HEK293 (cell line): ENCODE measurements at regions not wholly inside any gene's neighbourhood (a gene's known extent, or its start where the extent isn't known, plus 50 kb on each side); places are given as distances from the start of the nearest gene placed in this dataset.

Experiments
- CTCF ChIA-PET: fragments of 350-600 bp; formaldehyde crosslinking; extraction: SDS; loops from one replicate; lab custom pipeline; 2021; ENCODE audit warnings: antibody characterized with exemption; lab: Yijun Ruan, JAX
- POLR2A ChIA-PET: fragments of 300-600 bp; formaldehyde crosslinking; extraction: SDS; loops from one replicate; lab custom pipeline; 2020; ENCODE audit warnings: antibody characterized with exemption, inconsistent platforms; lab: Yijun Ruan, JAX
- H3K27ac ChIP-seq: fragments of 200-500 bp; sonication (Bioruptor generic); 2 replicates; pipeline ENCODE4 v1.5.1; 2014; ENCODE audit warnings: low read depth, low read length, control low read depth, inconsistent platforms; ENCODE audit errors: extremely low read depth
- H3K36me3 ChIP-seq, 2 experiments: fragments of 200-500 bp in 1 of 2; sonication (Bioruptor generic) in 1 of 2; 1 replicate in 1 of 2; 2 replicates in 1 of 2; pipeline ENCODE4 v1.5.1; 2014 to 2017; ENCODE audit warnings: inconsistent platforms in 2 of 2, low read length in 2 of 2; ENCODE audit not compliant: control insufficient read depth in 2 of 2, insufficient read depth in 1 of 2
- H3K4me1 ChIP-seq: fragments of 200-500 bp; sonication (Bioruptor generic); 2 replicates; pipeline ENCODE4 v1.5.1; 2014; ENCODE audit warnings: mild to moderate bottlenecking, low read length, inconsistent platforms; ENCODE audit not compliant: control insufficient read depth, insufficient read depth
- H3K4me3 ChIP-seq: 2 replicates; pipeline ENCODE4 v1.5.1; 2011; ENCODE audit warnings: low read depth, mild to moderate bottlenecking, control low read depth, low read length, moderate library complexity
- H3K9me3 ChIP-seq: fragments of 200-500 bp; sonication (Bioruptor generic); 2 replicates; pipeline ENCODE4 v1.5.1; 2014; ENCODE audit warnings: low read depth, low read length, inconsistent platforms; ENCODE audit not compliant: control insufficient read depth, insufficient read depth
- GLI4 ChIP-seq: fragments of 450-650 bp; formaldehyde crosslinking; IDR thresholded peaks from 2 replicates; pipeline ENCODE4 v1.5.1; 2016; ENCODE audit warnings: missing biosample characterization, missing genetic modification characterization
- RBAK ChIP-seq: fragments of 450-650 bp; formaldehyde crosslinking; IDR thresholded peaks from 2 replicates; pipeline ENCODE4 v1.5.1; 2016; ENCODE audit warnings: missing biosample characterization, missing genetic modification characterization
- SALL2 ChIP-seq: fragments of 450-650 bp; formaldehyde crosslinking; IDR thresholded peaks from 2 replicates; pipeline ENCODE4 v1.5.0; 2017; ENCODE audit warnings: missing biosample characterization, mild to moderate bottlenecking, missing genetic modification characterization, borderline replicate concordance
- ZNF112 ChIP-seq: fragments of 450-650 bp; formaldehyde crosslinking; IDR thresholded peaks from 2 replicates; pipeline ENCODE4 v1.5.0; 2017; ENCODE audit warnings: missing biosample characterization, missing genetic modification characterization
- ZNF114 ChIP-seq: fragments of 450-650 bp; formaldehyde crosslinking; IDR thresholded peaks from 2 replicates; pipeline ENCODE4 v1.5.0; 2017; ENCODE audit warnings: missing biosample characterization, missing genetic modification characterization
- ZNF121 ChIP-seq: fragments of 450-650 bp; formaldehyde crosslinking; IDR thresholded peaks from 2 replicates; pipeline ENCODE4 v1.5.1; 2016; ENCODE audit warnings: missing biosample characterization, missing genetic modification characterization
- ZNF138 ChIP-seq: fragments of 450-650 bp; formaldehyde crosslinking; IDR thresholded peaks from 2 replicates; pipeline ENCODE4 v1.5.1; 2016; ENCODE audit warnings: missing biosample characterization, missing genetic modification characterization, borderline replicate concordance
- ZNF140 ChIP-seq: fragments of 450-650 bp; formaldehyde crosslinking; IDR thresholded peaks from 2 replicates; pipeline ENCODE4 v1.5.1; 2016; ENCODE audit warnings: missing biosample characterization, missing genetic modification characterization
- ZNF148 ChIP-seq: fragments of 450-650 bp; formaldehyde crosslinking; IDR thresholded peaks from 2 replicates; pipeline ENCODE4 v1.5.0; 2017; ENCODE audit warnings: missing biosample characterization, missing genetic modification characterization, borderline replicate concordance
- ZNF2 ChIP-seq: fragments of 450-650 bp; formaldehyde crosslinking; IDR thresholded peaks from 2 replicates; pipeline ENCODE4 v1.5.1; 2016; ENCODE audit warnings: missing biosample characterization, missing genetic modification characterization
- ZNF324 ChIP-seq: fragments of 450-650 bp; formaldehyde crosslinking; IDR thresholded peaks from 2 replicates; pipeline ENCODE4 v1.5.1; 2016; ENCODE audit warnings: missing biosample characterization, missing genetic modification characterization
- ZNF350 ChIP-seq: fragments of 450-650 bp; formaldehyde crosslinking; IDR thresholded peaks from 2 replicates; pipeline ENCODE4 v1.5.0; 2017; ENCODE audit warnings: missing biosample characterization, mild to moderate bottlenecking, missing genetic modification characterization
- ZNF354C ChIP-seq: fragments of 450-650 bp; formaldehyde crosslinking; IDR thresholded peaks from 2 replicates; pipeline ENCODE4 v1.5.1; 2016; ENCODE audit warnings: missing biosample characterization, missing genetic modification characterization, low read depth, borderline replicate concordance
- ZNF404 ChIP-seq: fragments of 450-650 bp; formaldehyde crosslinking; IDR thresholded peaks from 2 replicates; pipeline ENCODE4 v1.5.1; 2017; ENCODE audit warnings: missing biosample characterization, missing genetic modification characterization
- ZNF48 ChIP-seq: fragments of 450-650 bp; formaldehyde crosslinking; IDR thresholded peaks from 2 replicates; pipeline ENCODE4 v1.5.1; 2016; ENCODE audit warnings: missing biosample characterization, missing genetic modification characterization
- ZNF518A ChIP-seq: fragments of 450-650 bp; formaldehyde crosslinking; conservative IDR thresholded peaks from 2 replicates; pipeline ENCODE4 v1.5.1; 2016; ENCODE audit warnings: low read depth, missing biosample characterization, missing genetic modification characterization
- ZNF530 ChIP-seq: fragments of 450-650 bp; formaldehyde crosslinking; IDR thresholded peaks from 2 replicates; pipeline ENCODE4 v1.5.1; 2016; ENCODE audit warnings: low read depth, missing biosample characterization, missing genetic modification characterization
- ZNF544 ChIP-seq: fragments of 450-650 bp; formaldehyde crosslinking; IDR thresholded peaks from 2 replicates; pipeline ENCODE4 v1.5.0; 2017; ENCODE audit warnings: missing biosample characterization, missing genetic modification characterization
- ZNF549 ChIP-seq: fragments of 450-650 bp; IDR thresholded peaks from 2 replicates; pipeline ENCODE4 v1.5.1; 2018; ENCODE audit warnings: missing biosample characterization, missing genetic modification characterization, mild to moderate bottlenecking, inconsistent platforms, moderate library complexity
- ZNF555 ChIP-seq: fragments of 450-650 bp; formaldehyde crosslinking; conservative IDR thresholded peaks from 2 replicates; pipeline ENCODE4 v1.5.1; 2017; ENCODE audit warnings: missing biosample characterization, mild to moderate bottlenecking, missing genetic modification characterization, inconsistent platforms
- ZNF596 ChIP-seq: fragments of 450-650 bp; IDR thresholded peaks from 2 replicates; pipeline ENCODE4 v1.5.0; 2018; ENCODE audit warnings: missing biosample characterization, mild to moderate bottlenecking, missing genetic modification characterization, moderate library complexity
- ZNF626 ChIP-seq: fragments of 450-650 bp; sonication (Bioruptor Pico); formaldehyde crosslinking; IDR thresholded peaks from 2 replicates; pipeline ENCODE4 v1.5.1; 2018; ENCODE audit warnings: missing biosample characterization, missing genetic modification characterization, inconsistent platforms
- TF ChIP-seq, protein P1 (sequence below): fragments of 450-650 bp; formaldehyde crosslinking; IDR thresholded peaks from 2 replicates; pipeline ENCODE4 v1.5.1; 2016; ENCODE audit warnings: missing biosample characterization, missing genetic modification characterization
- TF ChIP-seq, protein P2 (sequence below): fragments of 450-650 bp; formaldehyde crosslinking; IDR thresholded peaks from 2 replicates; pipeline ENCODE4 v1.5.1; 2017; ENCODE audit warnings: missing biosample characterization, missing genetic modification characterization

DNA sequence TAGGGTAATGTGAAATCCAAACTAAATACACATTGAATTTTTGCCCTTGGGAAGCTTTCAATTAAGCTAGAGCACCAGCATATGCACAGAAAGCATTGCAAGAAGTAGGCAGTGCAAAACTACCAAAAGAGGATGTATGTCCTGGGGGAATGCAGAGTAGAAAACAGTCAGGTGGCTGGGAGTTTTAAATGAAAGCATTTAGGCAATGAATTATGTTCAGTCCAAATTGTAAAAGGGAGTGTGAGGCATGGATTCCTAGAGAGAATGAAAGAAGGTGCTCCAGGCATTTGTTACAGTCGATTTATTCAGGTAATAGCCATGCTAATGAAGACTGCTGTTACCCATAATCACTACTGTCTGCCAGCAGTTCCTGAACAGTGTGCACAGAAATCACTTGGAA is 604.1 kb upstream of the POU3F2 start:
- no peaks in the 10 kb centered on the region for H3K9me3 ChIP-seq
- no peak overlapping the region for H3K4me3 ChIP-seq
- no peak for TF ChIP-seq ZNF112
- no peak for TF ChIP-seq ZNF114 (tag by site-specific recombination)
- TF ChIP-seq RBAK (tag by site-specific recombination) = no peak
- no peak for TF ChIP-seq ZNF121 (tag by site-specific recombination)
- TF ChIP-seq ZNF350 (tag by site-specific recombination) = no peak
- TF ChIP-seq, protein P1, sequence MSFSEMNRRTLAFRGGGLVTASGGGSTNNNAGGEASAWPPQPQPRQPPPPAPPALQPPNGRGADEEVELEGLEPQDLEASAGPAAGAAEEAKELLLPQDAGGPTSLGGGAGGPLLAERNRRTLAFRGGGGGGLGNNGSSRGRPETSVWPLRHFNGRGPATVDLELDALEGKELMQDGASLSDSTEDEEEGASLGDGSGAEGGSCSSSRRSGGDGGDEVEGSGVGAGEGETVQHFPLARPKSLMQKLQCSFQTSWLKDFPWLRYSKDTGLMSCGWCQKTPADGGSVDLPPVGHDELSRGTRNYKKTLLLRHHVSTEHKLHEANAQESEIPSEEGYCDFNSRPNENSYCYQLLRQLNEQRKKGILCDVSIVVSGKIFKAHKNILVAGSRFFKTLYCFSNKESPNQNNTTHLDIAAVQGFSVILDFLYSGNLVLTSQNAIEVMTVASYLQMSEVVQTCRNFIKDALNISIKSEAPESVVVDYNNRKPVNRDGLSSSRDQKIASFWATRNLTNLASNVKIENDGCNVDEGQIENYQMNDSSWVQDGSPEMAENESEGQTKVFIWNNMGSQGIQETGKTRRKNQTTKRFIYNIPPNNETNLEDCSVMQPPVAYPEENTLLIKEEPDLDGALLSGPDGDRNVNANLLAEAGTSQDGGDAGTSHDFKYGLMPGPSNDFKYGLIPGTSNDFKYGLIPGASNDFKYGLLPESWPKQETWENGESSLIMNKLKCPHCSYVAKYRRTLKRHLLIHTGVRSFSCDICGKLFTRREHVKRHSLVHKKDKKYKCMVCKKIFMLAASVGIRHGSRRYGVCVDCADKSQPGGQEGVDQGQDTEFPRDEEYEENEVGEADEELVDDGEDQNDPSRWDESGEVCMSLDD (tag by site-specific recombination) = no peak
- TF ChIP-seq ZNF324 (tag by site-specific recombination) = no peak
- no peak for TF ChIP-seq ZNF544 (tag by site-specific recombination)
- TF ChIP-seq ZNF148 (tag by site-specific recombination) = no peak
- no peak for TF ChIP-seq ZNF2 (tag by site-specific recombination)
- no peaks in the 10 kb centered on the region for H3K36me3 ChIP-seq
- no peaks in the 10 kb centered on the region for H3K4me1 ChIP-seq
- ChIA-PET POLR2A (no interaction called here), CTCF (interaction anchor here (1.2 kb wide), 1 partner anchor 615 kb away, joined by 3 read pairs; no protein-coding TSS in a partner anchor)
- no peak overlapping the region for H3K27ac ChIP-seq

GRCh38 chr6:98239057-98239456 is 595.3 kb upstream of the POU3F2 start:
- H3K27ac ChIP-seq = no peak overlapping the region
- no peaks in the 10 kb centered on the region for H3K9me3 ChIP-seq
- POLR2A ChIA-PET = no interaction called here
- H3K4me1 ChIP-seq = no peaks in the 10 kb centered on the region
- H3K4me3 ChIP-seq = no peak overlapping the region
- CTCF ChIA-PET = interaction anchor here (0.6 kb wide), 1 partner anchor 929 kb away, joined by 3 read pairs; no protein-coding TSS in a partner anchor
- no peaks in the 10 kb centered on the region for H3K36me3 ChIP-seq
- TF ChIP-seq ZNF530 (no peak), ZNF549 (tag by site-specific recombination) (no peak), ZNF350 (tag by site-specific recombination) (no peak), ZNF555 (no peak), ZNF138 (tag by site-specific recombination) (no peak), ZNF48 (tag by site-specific recombination) (no peak), ZNF140 (tag by site-specific recombination) (no peak), ZNF626 (no peak), ZNF404 (no peak), ZNF354C (tag by site-specific recombination) (no peak), GLI4 (tag by site-specific recombination) (no peak), ZNF596 (tag by site-specific recombination) (no peak), SALL2 (tag by site-specific recombination) (no peak), ZNF518A (tag by site-specific recombination) (no peak), ZNF2 (tag by site-specific recombination) (no peak)
- TF ChIP-seq, protein P2, sequence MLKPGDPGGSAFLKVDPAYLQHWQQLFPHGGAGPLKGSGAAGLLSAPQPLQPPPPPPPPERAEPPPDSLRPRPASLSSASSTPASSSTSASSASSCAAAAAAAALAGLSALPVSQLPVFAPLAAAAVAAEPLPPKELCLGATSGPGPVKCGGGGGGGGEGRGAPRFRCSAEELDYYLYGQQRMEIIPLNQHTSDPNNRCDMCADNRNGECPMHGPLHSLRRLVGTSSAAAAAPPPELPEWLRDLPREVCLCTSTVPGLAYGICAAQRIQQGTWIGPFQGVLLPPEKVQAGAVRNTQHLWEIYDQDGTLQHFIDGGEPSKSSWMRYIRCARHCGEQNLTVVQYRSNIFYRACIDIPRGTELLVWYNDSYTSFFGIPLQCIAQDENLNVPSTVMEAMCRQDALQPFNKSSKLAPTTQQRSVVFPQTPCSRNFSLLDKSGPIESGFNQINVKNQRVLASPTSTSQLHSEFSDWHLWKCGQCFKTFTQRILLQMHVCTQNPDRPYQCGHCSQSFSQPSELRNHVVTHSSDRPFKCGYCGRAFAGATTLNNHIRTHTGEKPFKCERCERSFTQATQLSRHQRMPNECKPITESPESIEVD = no peak
